Amniotic epithelial cell (primary cell): ENCODE measurements at regions not wholly inside any gene's neighbourhood (a gene's known extent, or its start where the extent isn't known, plus 50 kb on each side); places are given as distances from the start of the nearest gene placed in this dataset.
"Not testable (repeated sequence)": the region's sequence is repeated elsewhere in the genome, so short reads cannot be mapped to it uniquely, and the experiment has no call there.

ENCODE experiments used
- DNase-seq: peaks from one replicate; pipeline ENCODE4 v3.0.0-alpha.2; 2010; ENCODE audit warnings: low read depth

DNA sequence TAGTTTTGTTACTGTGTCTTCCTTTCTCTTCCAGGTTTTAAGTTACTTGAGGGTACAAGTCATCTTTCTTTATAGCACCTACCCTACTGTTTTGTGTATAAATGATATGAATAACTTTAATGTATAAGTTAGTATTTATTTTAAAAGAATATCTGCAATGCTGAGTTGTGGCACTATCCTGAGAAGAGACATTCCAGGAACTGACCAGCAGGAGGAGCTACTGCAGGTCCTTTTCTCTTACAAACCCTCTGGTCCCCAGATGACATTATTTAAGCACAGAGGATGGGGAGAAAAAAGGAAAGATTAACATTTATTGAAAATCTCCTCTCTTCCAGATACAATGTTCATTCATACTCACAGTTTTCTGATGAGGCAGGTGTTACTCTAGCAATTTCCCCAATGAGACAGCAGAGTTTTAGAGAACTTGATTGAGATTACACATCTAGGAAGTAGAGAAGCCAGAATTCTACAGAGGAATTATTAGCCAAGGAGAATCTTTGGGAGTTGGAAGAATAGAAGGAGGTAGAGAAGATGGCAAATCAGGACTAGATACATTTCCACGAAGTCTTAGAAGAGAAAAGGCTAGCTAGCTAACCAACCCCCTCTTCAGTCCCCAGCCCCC, 541.2 kb upstream of the API5 start:
- no peak for DNase-seq

DNA sequence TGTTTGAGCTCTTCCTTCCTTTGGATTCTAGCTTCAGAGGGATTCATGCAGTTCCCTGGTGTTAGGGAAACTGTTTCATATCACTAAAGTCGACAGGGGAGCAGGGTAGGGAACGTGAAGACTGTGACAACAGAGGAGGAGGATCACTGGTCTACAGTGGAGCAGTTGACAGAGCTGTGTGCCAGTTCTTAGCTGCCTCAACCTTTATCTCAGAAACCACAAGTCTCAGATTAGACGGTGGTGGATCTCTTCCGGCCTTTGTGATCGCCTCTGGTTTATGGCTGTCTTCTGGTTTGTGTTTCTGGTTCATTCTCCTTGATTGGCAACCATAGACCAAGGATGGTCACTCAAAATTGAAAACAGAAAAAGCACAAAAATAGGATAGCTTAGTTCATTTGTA, 538.9 kb upstream of the API5 start:
- no peak for DNase-seq

DNA sequence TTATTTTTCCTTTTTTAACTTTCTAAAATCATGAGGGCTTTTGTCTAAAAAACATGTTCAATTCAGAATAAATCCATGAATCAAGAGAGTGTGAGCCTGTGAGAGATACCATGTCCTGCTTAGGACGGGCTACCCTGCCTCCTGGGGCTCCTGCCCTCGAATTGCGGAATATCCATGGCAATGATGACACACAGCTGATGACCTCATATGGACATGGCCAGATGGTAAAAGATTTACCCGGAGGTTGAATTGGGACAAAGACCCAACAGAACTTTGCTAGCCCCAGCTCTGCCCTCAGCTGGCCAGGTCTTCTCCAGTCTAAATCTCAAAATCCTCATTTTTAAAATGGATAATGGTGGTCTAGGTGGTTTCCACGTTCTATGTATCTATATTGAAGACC, 538.1 kb upstream of the API5 start:
- DNase-seq: no peak

DNA sequence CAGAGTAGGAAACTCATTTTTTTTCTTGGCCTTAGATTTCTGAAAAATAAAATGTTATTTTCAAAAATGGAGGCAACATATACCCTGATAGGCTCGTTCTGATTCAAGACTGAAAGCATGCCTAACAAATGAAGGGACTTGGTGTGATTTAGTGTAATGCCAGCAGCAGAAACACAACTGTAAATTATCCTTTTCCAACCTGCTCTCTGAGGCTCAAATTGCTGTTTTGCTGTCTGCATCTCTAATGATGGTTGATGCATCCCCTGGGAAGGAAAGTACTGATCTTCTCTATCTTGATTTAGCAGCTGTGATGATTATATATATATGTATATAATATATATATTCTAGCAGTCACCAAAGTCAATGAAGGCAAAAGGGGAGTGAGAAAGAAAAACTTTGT, 537.2 kb upstream of the API5 start:
- DNase-seq: no peak

DNA sequence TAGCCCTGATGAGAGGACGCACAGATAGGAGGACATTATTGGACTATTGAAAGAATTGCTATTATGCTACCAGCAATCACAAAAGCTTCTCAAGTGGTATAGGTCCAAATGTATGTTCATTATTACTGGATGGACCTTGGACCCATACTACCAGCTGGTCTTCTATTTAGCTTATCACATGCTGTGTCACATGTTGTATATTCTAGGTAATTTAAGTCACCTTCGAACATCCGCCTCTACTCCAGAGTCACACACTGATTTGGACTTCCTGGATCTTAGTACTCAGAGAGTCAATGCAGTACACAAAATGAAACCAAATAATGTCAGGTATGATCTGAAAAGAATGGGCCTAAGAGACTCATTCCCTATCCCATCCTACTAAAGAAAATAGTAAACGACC, 534.0 kb upstream of the API5 start:
- no peak for DNase-seq

DNA sequence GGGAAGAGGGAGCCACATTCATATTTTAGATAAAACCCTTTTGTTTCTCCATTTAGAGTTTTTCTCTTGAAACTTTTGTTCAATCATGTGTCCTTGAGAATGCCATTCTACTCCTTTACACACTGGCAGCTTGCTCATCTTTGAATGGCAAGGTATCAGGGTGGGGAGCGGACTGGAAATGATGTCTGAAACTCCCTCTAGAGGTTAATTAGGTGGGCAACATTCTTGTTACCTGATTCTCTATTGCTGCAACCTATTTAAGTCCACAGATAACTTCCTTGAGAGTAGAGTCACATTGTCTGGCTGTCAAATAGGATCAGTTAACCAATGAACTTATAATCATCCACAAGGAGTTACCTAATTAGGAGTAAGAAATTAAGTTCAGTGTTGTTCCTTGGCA, 533.6 kb upstream of the API5 start:
- DNase-seq: no peak

DNA sequence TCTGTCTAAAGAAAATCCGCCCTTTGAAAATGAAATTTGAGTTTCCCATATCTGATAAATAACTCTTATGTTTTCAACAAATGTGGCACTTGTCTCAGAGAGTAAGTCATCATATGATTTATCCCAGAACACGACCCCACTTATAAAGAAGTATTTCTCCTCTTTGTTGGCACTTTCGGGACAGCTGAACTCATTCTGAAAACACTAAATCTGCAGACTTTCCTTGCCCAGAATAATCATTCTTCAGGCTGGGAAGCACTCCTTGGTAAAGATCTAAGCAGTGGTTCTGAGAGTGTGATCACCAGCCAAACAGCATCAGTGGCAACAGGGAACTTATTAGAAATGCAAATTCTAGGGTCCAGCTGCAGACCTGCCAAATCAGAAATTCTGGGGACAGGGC, 532.2 kb upstream of the API5 start:
- no peak for DNase-seq

DNA sequence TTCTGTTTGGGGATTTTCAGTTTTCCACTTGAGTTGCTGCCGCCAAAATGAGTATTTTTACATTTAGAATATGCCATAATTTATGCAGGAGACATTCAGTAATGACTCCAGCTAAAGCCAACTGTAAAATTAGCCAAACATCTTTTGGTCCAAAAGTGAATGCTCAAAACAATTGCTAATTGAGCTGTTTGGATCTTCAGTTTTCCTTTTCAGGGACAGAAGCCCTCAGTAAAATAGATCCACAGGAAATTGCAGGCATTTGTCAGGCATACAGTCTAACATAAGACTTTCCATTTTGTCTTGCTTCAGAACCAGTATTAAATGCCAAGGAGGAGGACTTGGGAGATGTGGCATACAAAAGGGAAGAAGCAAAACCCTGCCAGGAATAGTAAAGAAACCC, 524.8 kb upstream of the API5 start:
- no peak for DNase-seq

DNA sequence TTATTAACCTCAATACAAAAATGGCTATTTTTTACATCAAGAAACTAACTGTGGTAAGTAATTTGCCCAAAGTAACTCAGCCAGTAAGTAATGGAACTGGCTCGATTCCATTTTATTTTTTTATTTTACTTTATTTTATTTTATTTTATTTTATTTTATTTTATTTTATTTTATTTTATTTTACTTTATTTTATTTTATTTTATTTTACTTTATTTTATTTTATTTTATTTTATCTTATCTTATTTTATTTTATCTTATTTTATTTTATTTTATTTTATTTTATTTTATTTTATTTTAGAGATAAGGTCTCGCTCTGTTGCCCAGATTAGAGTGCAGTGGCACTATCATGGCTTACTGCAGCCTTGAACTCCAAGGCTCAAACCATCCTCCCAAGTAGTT, 516.3 kb upstream of the API5 start:
- DNase-seq: not testable (repeated sequence)

DNA sequence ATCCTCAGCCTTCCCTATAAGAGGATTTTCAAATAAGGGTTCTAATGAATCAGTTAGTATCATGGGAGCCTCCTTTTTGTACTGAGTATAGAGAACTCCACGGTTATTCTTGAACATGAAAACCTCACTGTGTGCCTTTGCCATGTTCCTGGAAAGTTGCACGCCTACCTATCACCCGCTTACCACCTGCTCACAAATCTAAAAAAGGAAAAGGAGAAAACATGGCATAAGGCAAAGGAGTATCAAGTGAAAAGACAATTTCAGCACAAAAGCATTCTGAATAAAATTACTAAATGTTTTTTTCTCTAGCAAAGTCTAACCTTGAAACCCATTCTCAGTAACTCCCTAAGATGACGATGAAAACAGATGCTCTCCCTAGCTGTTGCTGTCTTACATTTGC, 511.8 kb upstream of the API5 start:
- DNase-seq: no peak

DNA sequence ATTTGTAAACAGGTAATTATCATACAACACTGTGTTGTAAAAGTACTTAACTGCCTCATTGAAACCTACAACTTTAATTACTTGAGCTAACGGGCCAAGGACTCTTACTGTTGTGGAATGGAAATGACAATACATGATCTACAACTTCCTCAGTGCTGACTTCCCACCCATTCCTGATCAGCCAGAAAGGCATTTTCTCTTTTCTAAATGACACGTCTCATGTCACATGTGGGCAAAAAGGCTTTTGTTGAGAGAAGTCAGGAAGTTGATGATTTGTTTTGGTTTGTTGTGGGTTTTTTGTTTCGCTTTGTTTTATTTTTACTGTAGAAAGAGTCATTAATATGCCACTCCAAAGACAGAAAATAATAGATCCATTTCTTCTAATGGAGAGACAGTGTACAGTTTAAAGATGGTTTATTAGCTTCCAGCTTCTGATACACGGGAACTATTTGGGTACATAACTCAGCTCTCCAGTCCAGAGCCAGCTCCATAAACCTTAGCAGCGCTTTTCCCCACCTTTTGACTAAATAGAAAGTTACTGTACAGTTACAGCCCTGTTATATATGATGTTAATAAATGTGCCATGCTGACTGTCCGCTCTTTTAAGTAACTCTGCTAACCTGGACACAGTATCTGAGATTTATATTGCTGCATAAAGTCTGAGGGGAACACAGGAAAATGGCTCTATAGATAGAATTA, 509.4 kb upstream of the API5 start:
- no peak for DNase-seq

DNA sequence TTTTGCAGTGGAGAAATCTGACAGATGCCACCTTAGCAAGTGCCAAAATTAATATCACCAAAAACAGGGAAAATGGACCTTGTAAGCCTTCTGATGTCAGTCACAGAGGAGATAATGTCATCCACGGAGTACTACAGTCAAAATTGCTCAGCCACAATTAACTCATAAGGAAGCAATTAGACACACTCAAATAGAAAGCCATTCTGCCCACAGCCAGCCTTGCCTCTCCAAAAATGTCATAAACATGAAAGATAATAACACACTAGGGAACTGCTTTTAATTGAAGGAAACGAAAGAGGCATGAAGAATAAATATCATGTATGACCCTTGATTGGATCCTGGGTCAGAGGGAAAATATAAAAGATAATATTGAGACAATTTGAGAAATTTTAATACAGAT, 505.6 kb upstream of the API5 start:
- no peak for DNase-seq

DNA sequence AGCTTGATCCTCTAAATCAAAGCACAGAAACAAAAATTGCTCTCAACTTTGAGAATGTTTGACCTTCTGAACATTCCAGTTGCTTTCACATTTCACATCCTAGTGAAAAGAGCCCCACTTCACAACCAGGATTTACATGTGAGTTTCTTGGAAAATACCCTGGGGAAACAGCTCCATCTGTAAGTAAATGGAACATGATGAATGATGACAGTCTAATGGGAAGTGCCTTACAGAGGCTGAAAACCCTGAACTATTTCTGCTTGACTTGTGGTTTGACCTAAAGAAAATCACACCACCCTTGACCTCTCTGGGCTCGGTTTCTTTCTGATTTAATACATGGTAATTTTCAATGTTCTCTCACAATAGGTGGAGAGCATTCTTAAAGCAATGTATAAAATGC, 499.4 kb upstream of the API5 start:
- no peak for DNase-seq

DNA sequence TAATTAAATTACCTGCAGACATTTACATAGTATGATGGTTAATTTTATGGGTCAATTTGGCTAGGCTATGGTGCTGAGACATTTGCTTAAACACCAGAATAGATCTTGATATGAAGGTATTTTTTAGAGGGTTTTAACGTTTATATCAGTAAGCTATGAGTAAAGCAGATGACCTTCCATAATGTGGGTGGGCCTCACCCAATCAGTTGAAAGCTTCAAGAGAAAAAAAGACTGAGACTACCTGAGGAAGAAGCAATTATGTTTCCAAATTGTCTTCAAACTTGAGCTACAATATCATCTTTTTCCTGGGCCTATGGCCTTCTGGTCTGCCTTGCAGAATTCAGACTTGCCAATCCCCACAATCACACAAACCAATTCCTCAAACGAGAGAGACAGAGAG, 498.8 kb upstream of the API5 start:
- DNase-seq: no peak

DNA sequence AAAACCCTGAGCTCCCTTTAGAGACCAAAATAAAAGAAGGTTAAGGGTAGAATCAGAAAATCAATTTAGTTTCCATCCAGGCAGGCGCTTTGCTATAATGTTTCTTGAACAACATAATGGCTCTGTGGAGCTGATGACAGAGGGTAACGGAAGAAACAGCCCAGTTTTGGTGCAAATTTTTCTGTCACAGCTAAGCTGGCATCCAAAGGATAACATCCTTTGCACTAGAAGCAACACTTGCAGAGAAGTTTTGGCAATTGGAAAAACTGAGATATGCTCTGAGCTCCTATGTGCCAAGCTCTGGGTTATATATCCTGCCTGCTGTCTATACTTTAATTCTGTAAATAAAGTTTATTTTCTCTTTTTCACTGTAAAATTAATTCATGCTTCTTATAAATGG, 495.3 kb upstream of the API5 start:
- DNase-seq: no peak

DNA sequence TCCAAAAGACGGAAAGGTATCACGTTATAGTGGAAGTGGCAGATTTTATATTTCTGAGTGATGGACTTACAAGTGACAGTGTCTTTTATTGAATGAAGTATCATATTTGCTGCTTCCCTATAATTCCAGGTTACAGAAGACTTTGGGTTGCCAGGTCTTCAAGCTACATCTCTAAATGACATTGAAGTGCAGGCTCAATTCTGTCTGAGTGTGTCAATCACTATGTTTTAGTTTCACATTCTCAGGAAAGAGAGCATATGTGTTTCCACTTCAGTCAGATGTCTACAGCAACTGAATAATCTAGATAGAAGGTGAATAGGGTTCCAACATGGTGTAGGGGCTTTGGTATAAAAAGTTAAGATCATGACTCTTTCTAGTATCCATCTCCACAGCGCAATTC, 492.7 kb upstream of the API5 start:
- no peak for DNase-seq

DNA sequence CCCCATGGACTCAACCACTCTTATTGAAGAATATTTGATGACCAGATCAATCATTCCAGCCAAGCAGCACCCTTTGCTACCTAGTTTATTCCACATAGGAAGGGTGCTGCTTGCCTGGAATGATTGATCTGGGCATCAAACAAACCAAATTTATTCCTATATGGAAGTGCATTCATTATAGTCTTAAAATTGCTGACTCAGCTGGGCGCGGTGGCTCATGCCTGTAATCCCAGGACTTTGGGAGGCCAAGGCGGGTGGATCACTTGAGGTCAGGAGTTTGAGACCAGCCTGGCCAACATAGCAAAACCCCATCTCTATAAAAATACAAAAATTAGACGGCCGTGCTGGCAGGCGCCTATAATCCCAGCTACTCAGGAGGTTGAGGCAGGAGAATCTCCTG, 489.6 kb upstream of the API5 start:
- DNase-seq: not testable (repeated sequence)

DNA sequence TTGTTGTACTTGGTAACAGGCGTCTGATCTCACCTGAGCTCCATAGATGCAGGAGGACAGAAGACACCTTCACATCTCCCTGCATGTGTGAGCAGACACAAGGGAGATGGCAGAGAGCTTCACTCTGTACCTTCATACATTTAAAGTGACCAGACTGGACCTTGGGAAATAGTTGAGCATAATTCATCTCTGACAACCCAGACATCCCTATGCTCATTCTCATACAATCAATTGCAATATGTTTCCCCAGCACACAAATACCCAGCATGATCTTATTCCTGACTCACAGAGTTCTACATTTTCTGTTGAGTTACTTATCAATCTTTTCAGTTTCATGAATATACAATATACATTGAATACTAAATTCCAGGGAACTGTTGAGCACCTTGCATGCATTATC, 488.2 kb upstream of the API5 start:
- no peak for DNase-seq

DNA sequence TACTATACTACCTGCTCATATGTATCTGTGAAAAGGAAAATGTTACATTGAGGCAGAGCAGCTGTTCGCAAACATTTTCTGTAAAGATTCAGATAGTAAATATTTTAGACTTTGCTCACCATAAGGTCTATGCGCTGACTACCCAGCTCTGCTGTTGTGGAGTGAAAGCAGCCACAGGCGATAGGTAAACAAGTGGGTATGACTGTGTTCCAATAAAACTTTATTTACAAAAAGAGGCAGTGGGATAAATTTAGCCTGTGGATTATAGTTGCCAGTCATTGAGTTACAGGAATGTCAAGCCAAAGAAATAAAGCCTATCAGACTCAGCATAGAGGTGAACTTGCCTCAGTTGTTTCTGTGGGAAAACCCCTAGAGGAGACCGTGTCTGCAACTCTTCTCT, 487.7 kb upstream of the API5 start:
- no peak for DNase-seq

DNA sequence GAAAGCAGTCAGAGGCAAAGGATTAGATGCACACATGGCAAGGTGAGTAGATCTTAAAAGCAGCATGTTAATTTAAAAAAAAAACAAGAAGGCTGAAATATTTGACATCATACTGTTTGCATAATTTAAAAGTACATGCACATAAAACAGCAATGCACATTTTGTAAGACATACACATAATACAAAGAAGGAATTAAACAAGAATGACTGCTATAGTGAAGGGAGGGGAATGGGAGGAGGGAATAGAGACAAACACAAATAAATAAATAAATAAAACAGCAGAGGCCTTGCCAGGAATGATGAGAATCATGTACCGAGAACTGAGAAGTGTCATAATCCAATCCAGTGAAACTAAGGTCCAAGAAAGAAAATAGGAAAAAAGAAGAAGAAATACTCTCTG, 486.2 kb upstream of the API5 start:
- no peak for DNase-seq

DNA sequence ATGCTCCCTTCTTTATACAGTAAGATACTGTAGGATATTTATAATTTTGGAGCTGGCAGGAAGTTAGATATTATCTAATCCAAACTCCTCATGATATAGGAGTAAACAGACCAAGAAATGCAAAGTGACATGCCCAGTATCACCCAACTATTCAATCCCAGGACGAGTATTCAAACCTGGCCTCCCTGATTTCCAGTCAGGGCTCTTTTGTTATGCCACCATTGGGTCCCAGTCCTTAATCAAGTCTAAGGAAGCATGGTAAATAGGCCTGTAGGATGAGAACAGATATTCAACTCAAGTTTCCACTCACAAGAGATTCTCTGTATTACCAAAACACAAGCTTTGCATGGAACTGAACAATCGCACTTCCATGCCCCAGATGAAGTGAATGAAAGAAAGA, 484.0 kb upstream of the API5 start:
- DNase-seq: no peak

DNA sequence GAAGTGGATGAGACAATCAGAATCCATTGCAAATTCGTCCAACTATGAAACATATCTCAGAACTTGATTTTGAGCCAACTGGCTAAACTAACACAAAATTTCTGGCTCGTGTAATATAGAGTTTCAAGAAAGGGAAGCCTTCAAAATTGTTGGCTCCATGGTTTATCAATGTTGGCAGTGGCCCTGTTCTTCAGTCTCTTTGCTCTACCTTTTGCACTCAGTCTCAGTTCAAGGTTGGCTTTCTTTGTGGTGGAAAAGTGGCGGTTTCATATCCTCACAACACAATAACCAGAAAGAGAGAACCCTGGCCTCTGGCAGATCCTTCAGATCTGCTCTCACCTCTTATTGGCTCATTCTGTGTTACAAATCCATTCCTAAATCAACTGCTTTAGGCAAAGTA, 473.8 kb upstream of the API5 start:
- no peak for DNase-seq

DNA sequence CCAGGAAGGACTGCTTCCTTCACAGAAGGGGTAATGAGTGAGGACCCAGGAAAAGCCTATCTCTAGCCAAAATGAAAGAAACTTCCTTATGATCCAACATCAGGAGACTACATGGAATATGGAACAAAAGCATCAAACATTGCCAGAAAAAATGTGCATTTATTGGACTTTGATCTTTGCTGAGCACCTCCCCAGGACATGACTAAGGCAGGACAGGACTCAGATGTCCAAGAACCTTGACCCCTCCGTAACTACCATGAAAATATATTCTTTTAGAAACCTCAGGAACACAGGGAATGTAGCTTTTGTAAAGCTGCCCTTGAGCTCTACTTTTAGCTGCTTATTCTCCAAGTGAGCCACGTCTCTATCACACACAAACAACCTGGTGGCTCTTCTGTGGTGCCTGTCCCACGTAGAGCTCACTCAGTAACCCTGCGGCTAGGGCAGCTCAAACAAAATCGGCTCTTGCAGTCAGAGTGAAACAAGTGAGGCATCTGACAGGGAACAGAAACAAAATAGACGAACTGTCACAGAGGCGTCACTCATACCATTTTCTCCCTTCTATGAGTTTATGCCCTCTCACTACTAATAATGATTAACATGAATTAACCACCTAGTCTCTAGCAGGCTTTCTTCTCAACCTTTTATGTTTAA, 471.5 kb upstream of the API5 start:
- no peak for DNase-seq

DNA sequence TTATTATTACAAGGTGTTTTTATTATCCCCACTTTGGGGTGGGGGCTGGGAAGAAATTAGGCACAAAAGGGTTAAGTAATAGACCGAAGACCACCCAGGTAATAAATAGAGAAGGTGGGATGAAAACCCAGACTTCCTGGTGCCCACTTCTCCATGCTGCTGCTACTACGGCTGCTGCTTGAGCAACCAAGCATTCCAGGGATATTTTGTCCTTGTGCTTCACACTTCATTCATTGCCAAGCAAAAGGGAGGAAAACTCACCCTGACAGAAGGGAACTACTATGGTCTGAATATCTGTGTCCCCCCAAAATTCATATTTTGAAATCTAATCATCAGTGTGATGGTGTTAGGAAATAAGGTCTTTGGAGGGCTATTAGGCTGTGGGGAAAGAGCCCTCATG, 470.9 kb upstream of the API5 start:
- no peak for DNase-seq
